ENCODE measurements at regions not wholly inside any gene's neighbourhood (a gene's known extent, or its start where the extent isn't known, plus 50 kb on each side); places are given as distances from the start of the nearest gene placed in this dataset.
"Not testable (repeated sequence)": the region's sequence is repeated elsewhere in the genome, so short reads cannot be mapped to it uniquely, and the experiment has no call there.

- TF ChIP-seq CTCF (IDR thresholded peaks at IDR 0.05); POLR2AphosphoS5 (IDR thresholded peaks at IDR 0.05; ENCODE audit: low read depth, low read length); SIN3A (IDR thresholded peaks at IDR 0.05; ENCODE audit: borderline replicate concordance, insufficient read depth, low read depth, low read length); REST (IDR thresholded peaks at IDR 0.05; ENCODE audit: insufficient read depth in 1 of 2, low read depth in 2 of 2, low read length in 1 of 2); TCF7L2 (IDR thresholded peaks at IDR 0.05; ENCODE audit: low read depth, low read length): not testable (repeated sequence)
Observed at GRCh38 chr15:20069043-20069442, 472.6 kb downstream of the GOLGA6L6 start.

Data from Panc1 (cell line).